ENCODE measurements at regions not wholly inside any gene's neighbourhood (a gene's known extent, or its start where the extent isn't known, plus 50 kb on each side); places are given as distances from the start of the nearest gene placed in this dataset.

- no peak for TF ChIP-seq CTCF (IDR thresholded peaks at IDR 0.05; ENCODE audit: unreplicated experiment)
- no peaks in the 10 kb centered on the region for H3K4me1 Mint-ChIP-seq (ENCODE audit: low read depth)
- H3K27me3 Mint-ChIP-seq: no peaks in the 10 kb centered on the region
- H3K9me3 Mint-ChIP-seq (ENCODE audit: low read depth): peaks cover 23% of the 10 kb centered on the region
- H3K36me3 Mint-ChIP-seq (ENCODE audit: insufficient read depth): peaks cover 3% of the 10 kb centered on the region
- no peak for DNase-seq (ENCODE audit: low spot score, unreplicated experiment)
- H3K4me3 Mint-ChIP-seq (ENCODE audit: low read depth): no peak overlapping the region
- no peak overlapping the region for H3K27ac Mint-ChIP-seq
Measured at GRCh38 chr5:110045158-110045557, 355.4 kb downstream of the MAN2A1 start.

- no peak overlapping the region for H3K27ac Mint-ChIP-seq
- no peak for TF ChIP-seq CTCF (IDR thresholded peaks at IDR 0.05; ENCODE audit: unreplicated experiment)
Measured at GRCh38 chr5:110048491-110048890, 358.8 kb downstream of the MAN2A1 start.

GRCh38 chr5:110049816-110050215 lies 360.1 kb downstream of the MAN2A1 start:
- H3K36me3 Mint-ChIP-seq (ENCODE audit: insufficient read depth): no peaks in the 10 kb centered on the region
- TF ChIP-seq CTCF (IDR thresholded peaks at IDR 0.05; ENCODE audit: unreplicated experiment): no peak
- H3K9me3 Mint-ChIP-seq (ENCODE audit: low read depth): no peaks in the 10 kb centered on the region
- no peak overlapping the region for H3K27ac Mint-ChIP-seq
- DNase-seq (ENCODE audit: low spot score, unreplicated experiment): no peak
- no peak overlapping the region for H3K4me3 Mint-ChIP-seq (ENCODE audit: low read depth)
- no peaks in the 10 kb centered on the region for H3K27me3 Mint-ChIP-seq
- no peaks in the 10 kb centered on the region for H3K4me1 Mint-ChIP-seq (ENCODE audit: low read depth)

More at GRCh38 chr5:110048491-110048890, 358.8 kb downstream of the MAN2A1 start:
- Mint-ChIP-seq H3K9me3 (ENCODE audit: low read depth) (peaks cover 10% of the 10 kb centered on the region), H3K4me1 (ENCODE audit: low read depth) (no peaks in the 10 kb centered on the region), H3K36me3 (ENCODE audit: insufficient read depth) (peaks cover 3% of the 10 kb centered on the region), H3K4me3 (ENCODE audit: low read depth) (no peak overlapping the region), H3K27me3 (no peaks in the 10 kb centered on the region)
- DNase-seq (ENCODE audit: low spot score, unreplicated experiment): no peak

- Mint-ChIP-seq H3K9me3 (ENCODE audit: low read depth) (no peaks in the 10 kb centered on the region), H3K4me3 (ENCODE audit: low read depth) (no peak overlapping the region), H3K27me3 (no peaks in the 10 kb centered on the region), H3K4me1 (ENCODE audit: low read depth) (no peaks in the 10 kb centered on the region), H3K36me3 (ENCODE audit: insufficient read depth) (no peaks in the 10 kb centered on the region), H3K27ac (no peak overlapping the region)
- no peak for TF ChIP-seq CTCF (IDR thresholded peaks at IDR 0.05; ENCODE audit: unreplicated experiment)
- DNase-seq (ENCODE audit: low spot score, unreplicated experiment): no peak
Measured at GRCh38 chr5:110050640-110051345, 361.1 kb downstream of the MAN2A1 start.

- H3K27ac Mint-ChIP-seq: no peak overlapping the region
- H3K4me1 Mint-ChIP-seq (ENCODE audit: low read depth): no peaks in the 10 kb centered on the region
- no peak overlapping the region for H3K4me3 Mint-ChIP-seq (ENCODE audit: low read depth)
- no peak for TF ChIP-seq CTCF (IDR thresholded peaks at IDR 0.05; ENCODE audit: unreplicated experiment)
- H3K27me3 Mint-ChIP-seq: no peaks in the 10 kb centered on the region
- H3K36me3 Mint-ChIP-seq (ENCODE audit: insufficient read depth): no peaks in the 10 kb centered on the region
- no peaks in the 10 kb centered on the region for H3K9me3 Mint-ChIP-seq (ENCODE audit: low read depth)
- DNase-seq (ENCODE audit: low spot score, unreplicated experiment): no peak
Measured at GRCh38 chr5:110053205-110053604, 363.5 kb downstream of the MAN2A1 start.
